Fibroblast of gingiva (primary cell): ENCODE measurements at regions not wholly inside any gene's neighbourhood (a gene's known extent, or its start where the extent isn't known, plus 50 kb on each side); places are given as distances from the start of the nearest gene placed in this dataset.

Source experiments
- DNase-seq: peaks from one replicate; pipeline ENCODE4 v3.0.0-alpha.2; 2011; ENCODE audit warnings: low read depth

DNA sequence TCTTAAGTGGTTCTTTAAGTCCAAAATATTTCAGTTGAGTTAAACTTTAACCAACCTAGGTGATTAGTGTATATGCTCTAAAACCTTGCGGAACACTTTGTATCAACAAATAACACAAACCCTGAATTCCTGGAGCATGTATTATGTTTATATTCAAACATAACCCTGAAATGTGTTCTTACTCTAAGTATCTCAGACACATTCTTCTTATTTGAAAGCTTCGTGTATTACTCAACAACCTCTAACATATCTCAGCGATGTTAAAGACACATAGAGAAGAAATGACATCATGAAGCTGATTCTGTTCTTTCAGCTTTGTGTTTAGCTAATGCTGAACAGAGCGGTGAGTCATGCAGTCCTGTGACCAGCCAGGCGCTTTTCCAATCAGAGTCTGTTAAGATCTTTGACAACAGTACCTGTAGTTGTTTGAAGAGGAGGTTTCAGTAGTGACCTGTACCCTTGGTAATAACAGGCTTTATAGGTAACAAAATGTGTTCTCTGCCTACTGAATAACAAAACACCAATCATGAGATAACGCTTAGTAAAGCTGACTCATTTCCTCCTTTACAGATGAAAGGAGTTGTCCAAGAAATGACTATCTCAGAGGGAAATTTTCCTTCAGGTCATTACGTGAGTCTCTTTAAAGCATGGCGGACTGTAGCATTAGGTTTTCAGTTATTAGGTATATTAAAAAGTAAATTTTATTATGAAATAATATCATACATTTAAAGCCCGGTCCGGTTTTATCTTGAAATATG lies 67.3 kb upstream of the KLF6 start:
- peak; percentile 96 for DNase-seq

GRCh38 chr10:3850999-3851937 lies 66.3 kb upstream of the KLF6 start:
- peak; percentile 93 for DNase-seq

- peak; percentile 62 for DNase-seq
Observed at GRCh38 chr10:3848775-3849635, 64.0 kb upstream of the KLF6 start.

- peak; percentile 78 for DNase-seq
Observed at GRCh38 chr10:3848005-3848774, 63.2 kb upstream of the KLF6 start.

GRCh38 chr10:3846736-3847135 lies 61.7 kb upstream of the KLF6 start:
- DNase-seq = no peak

DNA sequence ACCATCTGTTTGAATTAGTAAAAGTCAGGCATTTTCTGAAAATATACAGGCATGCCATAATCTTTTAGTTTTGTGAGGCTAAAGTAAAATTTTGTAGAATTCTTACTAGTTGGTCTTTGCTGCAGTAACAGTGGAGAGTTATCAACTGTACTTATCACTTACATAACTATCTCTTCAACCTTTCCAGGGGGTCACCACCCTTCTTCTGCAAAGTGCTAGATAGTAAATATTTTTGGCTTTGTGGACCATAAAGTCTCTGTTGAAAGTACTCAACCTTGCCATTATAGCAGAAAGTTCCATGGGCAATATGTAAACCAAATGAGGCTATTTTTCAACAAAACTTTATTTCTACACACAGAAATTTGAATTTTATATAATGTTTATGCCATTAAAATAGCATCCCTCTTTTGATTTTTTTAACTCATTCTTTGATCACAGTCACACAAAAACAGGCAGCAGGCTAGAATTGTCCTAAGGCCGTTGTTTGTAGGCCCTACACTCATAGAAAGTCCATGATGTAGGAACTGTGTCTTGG lies 59.5 kb upstream of the KLF6 start:
- DNase-seq = no peak

DNA sequence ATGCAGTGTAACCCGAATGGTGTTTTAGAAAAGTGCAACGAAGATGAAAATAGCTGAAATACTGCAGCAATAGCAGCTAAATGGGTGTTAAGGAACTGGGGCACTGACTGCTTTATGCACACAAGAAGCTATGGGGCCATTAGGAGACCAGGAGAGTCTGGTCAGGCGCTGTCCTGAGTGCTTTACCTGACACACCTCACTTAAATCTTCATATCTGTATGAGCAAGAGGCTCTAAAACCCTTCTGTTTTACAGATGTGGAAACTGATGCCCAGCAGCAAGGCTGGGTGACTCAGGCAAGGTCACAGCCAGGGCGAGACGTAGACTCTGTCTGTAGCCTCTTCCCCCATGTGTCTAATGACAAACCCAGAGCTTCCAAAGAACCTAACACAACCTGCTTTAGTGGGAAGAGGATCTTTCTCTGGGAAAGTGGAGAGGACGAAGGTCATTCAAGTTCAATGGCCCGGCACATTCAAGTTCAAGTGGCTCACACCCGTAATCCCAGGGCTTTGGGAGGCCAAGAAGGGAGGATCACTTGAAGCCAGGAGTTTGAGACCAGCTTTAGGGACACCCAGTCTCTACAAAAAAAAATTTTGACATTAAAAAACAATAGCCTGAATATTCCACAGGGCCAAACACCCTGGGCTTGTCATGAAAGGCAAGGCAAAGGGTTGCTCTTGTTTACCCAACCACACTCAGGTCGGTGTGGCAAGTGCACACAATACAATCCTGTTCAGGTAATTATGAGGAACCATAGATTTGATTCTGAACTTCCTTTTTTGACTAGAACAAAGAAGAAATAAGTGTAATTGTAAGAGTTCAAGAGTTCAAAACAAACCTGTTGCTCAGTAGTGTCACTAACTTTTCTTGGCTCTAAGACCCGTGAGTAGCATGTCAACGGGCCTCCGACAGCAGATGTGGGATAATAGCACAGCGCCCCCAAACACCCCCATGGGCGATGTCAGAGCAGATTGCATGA lies 53.7 kb upstream of the KLF6 start:
- DNase-seq = no peak

DNA sequence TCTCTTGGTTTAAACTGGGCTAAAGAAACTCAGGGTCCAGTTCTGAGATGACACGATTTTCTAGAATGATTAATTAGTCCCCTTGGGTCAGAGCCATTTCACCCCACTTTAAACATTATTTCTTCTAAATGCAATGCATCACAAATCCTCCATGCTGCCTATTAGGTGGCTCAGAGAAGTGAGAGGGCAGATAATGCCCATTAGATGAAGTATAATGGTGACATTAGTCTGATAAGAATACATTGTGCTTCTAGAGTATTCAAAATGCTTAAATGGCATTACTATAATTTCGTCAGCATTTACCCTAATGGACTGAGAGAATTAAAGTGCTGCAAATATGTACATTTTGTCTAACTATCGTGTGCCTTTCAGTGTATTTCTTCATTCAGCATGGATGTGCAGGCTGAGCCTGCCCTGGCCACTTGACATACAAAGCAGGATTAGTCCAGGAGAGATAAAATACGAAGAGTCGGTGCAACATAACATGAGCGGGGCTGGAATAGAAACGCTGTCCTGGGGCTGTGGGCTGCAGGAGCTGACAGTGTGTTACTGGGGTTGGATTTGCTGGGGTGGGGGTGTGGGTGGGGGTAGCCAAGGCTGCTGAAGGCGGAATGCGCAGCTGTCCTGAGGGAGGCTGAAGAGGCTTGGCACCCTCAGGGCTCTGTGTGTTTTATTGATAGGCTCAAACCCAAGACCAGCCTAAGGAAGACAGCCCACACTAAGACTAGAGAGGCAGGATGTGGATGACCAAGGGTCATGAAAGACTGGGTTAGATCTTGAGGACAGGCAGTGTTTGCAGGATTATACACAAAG lies 52.8 kb upstream of the KLF6 start:
- DNase-seq = no peak

DNA sequence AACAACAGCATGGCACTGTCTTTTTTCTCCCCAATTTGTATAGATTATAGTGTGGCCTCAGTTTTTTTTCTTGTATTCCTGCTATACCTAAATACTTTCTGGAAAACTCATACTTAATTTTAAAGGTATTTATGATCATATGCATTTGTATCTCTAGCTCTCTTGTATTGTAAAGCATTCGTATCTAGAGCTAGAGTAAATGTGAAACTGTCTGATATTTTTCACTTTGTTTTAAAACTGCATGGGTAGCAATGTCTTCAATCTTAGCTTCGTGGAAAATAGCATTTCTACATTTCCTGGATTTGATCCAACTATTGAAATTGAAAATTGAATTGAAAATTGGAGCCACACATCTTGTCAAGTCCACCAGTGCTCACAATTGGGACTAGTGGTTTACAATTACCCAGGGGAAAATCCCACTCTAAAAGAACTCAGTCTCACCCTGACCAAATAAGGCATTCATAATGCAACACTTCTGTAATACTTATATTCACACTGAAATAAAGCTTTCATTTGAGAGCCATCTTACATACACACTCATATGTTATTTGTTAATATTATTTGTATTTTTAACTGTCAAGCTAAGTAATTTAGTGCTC lies 51.3 kb upstream of the KLF6 start:
- DNase-seq = no peak

GRCh38 chr10:3835770-3836169 lies 50.8 kb upstream of the KLF6 start:
- no peak for DNase-seq

DNA sequence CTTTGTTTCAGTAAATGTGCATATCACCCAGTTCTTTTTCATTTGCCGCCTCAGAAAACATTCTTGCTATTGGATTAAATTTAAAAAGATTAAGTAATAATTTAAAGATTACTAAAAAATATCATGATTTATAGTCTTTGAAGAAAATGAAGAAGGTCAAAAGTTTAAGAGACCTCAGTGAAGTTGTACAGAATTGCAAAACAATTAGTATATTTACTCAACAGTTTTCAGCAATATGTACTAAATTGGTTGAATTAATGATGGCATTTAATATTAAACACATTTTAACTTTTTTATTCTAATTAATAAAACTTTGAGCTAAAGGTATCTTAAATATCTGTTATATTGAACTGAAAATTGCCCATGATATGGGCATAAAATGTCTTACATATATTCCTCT lies 49.9 kb upstream of the KLF6 start:
- no peak for DNase-seq
